H1 (cell line): ENCODE measurements at regions not wholly inside any gene's neighbourhood (a gene's known extent, or its start where the extent isn't known, plus 50 kb on each side); places are given as distances from the start of the nearest gene placed in this dataset.

Experiments
- CBX5 ChIP-seq: fragments of 300-800, 300-1000 bp; sonication (generic); IDR thresholded peaks from 2 replicates; pipeline ENCODE4 v1.7.1; 2016; ENCODE audit warnings: antibody characterized with exemption, low read length, low read depth
- CBX8 ChIP-seq: fragments of 300-800, 300-1000 bp; sonication (generic); IDR thresholded peaks from 2 replicates; pipeline ENCODE4 v1.7.1; 2016; ENCODE audit warnings: low read depth, low read length, borderline replicate concordance
- CEBPB ChIP-seq: IDR thresholded peaks from 2 replicates; pipeline ENCODE4 v1.6.1; 2012; ENCODE audit warnings: low read depth, low read length
- CHD1 ChIP-seq: IDR thresholded peaks from 2 replicates; pipeline ENCODE4 v1.6.1; 2012; ENCODE audit warnings: low read depth, low read length, improper control_type of control experiment
- CHD7 ChIP-seq: fragments of 300-600 bp; sonication (generic); IDR thresholded peaks from 2 replicates; pipeline ENCODE4 v1.7.1; 2012; ENCODE audit warnings: low read length, moderate library complexity, mild to moderate bottlenecking, inconsistent platforms; ENCODE audit not compliant: insufficient replicate concordance
- KDM4A ChIP-seq: IDR thresholded peaks from one replicate; pipeline ENCODE4 v1.7.1; 2012; ENCODE audit warnings: low read depth, mild to moderate bottlenecking, moderate library complexity, low read length, inconsistent platforms; ENCODE audit not compliant: severe bottlenecking
- POU5F1 ChIP-seq: IDR thresholded peaks from 2 replicates; pipeline ENCODE4 v1.6.1; 2011; ENCODE audit warnings: low read depth, mild to moderate bottlenecking, low read length, moderate library complexity
- TAF1 ChIP-seq: IDR thresholded peaks from 2 replicates; pipeline ENCODE4 v1.6.1; 2011; ENCODE audit warnings: mild to moderate bottlenecking, low read depth, low read length
- TBP ChIP-seq: IDR thresholded peaks from 2 replicates; pipeline ENCODE4 v1.6.1; 2011; ENCODE audit warnings: low read depth, low read length, improper control_type of control experiment
- TEAD4 ChIP-seq: IDR thresholded peaks from 2 replicates; pipeline ENCODE4 v1.6.1; 2012; ENCODE audit warnings: low read depth, low read length, inconsistent platforms, mixed read lengths
- YY1 ChIP-seq: IDR thresholded peaks from 2 replicates; pipeline ENCODE4 v1.6.1; 2011; ENCODE audit warnings: low read depth, mild to moderate bottlenecking, low read length

- no peak for TF ChIP-seq CHD7
- TF ChIP-seq CBX5: no peak
- no peak for TF ChIP-seq YY1
- no peak for TF ChIP-seq CHD1
- TF ChIP-seq TEAD4: no peak
- no peak for TF ChIP-seq TBP
- TF ChIP-seq CBX8: no peak
- TF ChIP-seq KDM4A: no peak
- TF ChIP-seq CEBPB: no peak
- no peak for TF ChIP-seq TAF1
- no peak for TF ChIP-seq POU5F1
- TF ChIP-seq, all 59 proteins: peak for 0
Observed at GRCh38 chr11:70944141-70944540, 308.2 kb downstream of the SHANK2 start (continued).
